A673 (cell line): ENCODE measurements at regions not wholly inside any gene's neighbourhood (a gene's known extent, or its start where the extent isn't known, plus 50 kb on each side); places are given as distances from the start of the nearest gene placed in this dataset.

Experiments
- BruUV-seq: library from RNA; stranded (reverse); fragments of 400-500 nt; replicated peaks from 2 replicates; lab custom pipeline; 2021; lab: Mats Ljungman, UMichigan
- CTCF ChIA-PET: fragments of 300-600 bp; sonication (Branson Sonifier 250); formaldehyde crosslinking; loops from one replicate; lab custom pipeline; 2022; ENCODE audit warnings: antibody characterized with exemption; lab: Charles Lee
- POLR2A ChIA-PET: fragments of 300-600 bp; sonication (Branson Sonifier 250); formaldehyde crosslinking; loops from one replicate; lab custom pipeline; 2022; ENCODE audit warnings: antibody characterized with exemption; ENCODE audit not compliant: low non-redundant PET; lab: Charles Lee
- DNase-seq: peaks from one replicate; pipeline ENCODE4 v3.0.0-alpha.2; 2015; ENCODE audit warnings: low spot score
- H3K27ac ChIP-seq: fragments of 200-600 bp; sonication (generic); 2 replicates; pipeline ENCODE4 v1.5.1; 2016; ENCODE audit warnings: mixed run types, low read depth, mild to moderate bottlenecking, mixed read lengths, antibody characterized with exemption, low read length; ENCODE audit not compliant: poor library complexity, severe bottlenecking
- H3K27me3 ChIP-seq: fragments of 200-600 bp; sonication (generic); replicated peaks from 2 replicates; pipeline ENCODE4 v1.6.1; 2017; ENCODE audit warnings: mixed run types, low read depth, mild to moderate bottlenecking, mixed read lengths, antibody characterized with exemption, low read length; ENCODE audit not compliant: insufficient read depth, poor library complexity
- H3K36me3 ChIP-seq: fragments of 200-600 bp; sonication (generic); 2 replicates; pipeline ENCODE4 v1.6.1; 2016; ENCODE audit warnings: mixed run types, mild to moderate bottlenecking, mixed read lengths, antibody characterized with exemption, low read length; ENCODE audit not compliant: insufficient read depth, poor library complexity, severe bottlenecking
- H3K4me1 ChIP-seq: fragments of 200-600 bp; sonication (generic); 2 replicates; pipeline ENCODE4 v1.6.1; 2017; ENCODE audit warnings: mixed run types, mild to moderate bottlenecking, mixed read lengths, antibody characterized with exemption, low read length; ENCODE audit not compliant: insufficient read depth, poor library complexity, severe bottlenecking
- H3K4me3 ChIP-seq: fragments of 200-600 bp; sonication (generic); 2 replicates; pipeline ENCODE4 v1.5.1; 2016; ENCODE audit warnings: low read depth, mixed run types, mild to moderate bottlenecking, mixed read lengths, low read length; ENCODE audit not compliant: poor library complexity, severe bottlenecking
- H3K9me3 ChIP-seq: fragments of 200-600 bp; sonication (generic); 2 replicates; pipeline ENCODE4 v1.6.1; 2016; ENCODE audit warnings: mixed run types, low read depth, mild to moderate bottlenecking, mixed read lengths, antibody characterized with exemption, low read length; ENCODE audit not compliant: poor library complexity, severe bottlenecking
- CTCF ChIP-seq: fragments of 300-800, 200-600 bp; sonication (generic); conservative IDR thresholded peaks from 2 replicates; pipeline ENCODE4 v1.5.1; 2017; ENCODE audit warnings: low read depth, mild to moderate bottlenecking, antibody characterized with exemption, low read length, moderate library complexity, mixed read lengths
- EZH2 ChIP-seq: fragments of 200-600 bp; sonication (generic); IDR thresholded peaks from 2 replicates; pipeline ENCODE4 v1.6.1; 2017; ENCODE audit warnings: borderline replicate concordance, low read depth, mild to moderate bottlenecking, mixed read lengths, antibody characterized with exemption, low read length; ENCODE audit not compliant: poor library complexity, severe bottlenecking
- intact Hi-C: fragments of 100-400 bp; cut with micrococcal nuclease; formaldehyde crosslinking; loops from one replicate; pipeline ENCODE4 v1.10.0; 2022; ENCODE audit not compliant: unreplicated experiment

DNA sequence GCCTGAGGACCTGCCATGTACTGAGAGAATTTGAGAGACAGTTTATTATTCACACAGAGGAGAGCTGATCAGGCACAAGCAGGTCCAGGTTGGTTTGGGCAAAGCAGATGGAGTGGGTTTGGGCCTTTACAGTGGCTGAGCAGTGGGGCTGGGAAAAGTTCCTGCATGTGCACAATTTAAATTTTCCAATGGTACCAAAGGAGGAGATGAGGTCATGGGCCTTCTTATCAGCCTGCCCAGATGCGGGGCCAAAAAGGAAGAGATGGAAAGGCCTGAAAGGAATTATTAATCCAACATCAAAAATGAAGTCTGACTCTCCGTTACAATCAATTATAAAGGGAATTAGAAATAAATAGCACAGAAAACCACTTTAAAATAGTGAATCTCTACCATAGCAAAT, 367.6 kb downstream of the TMEM135 start:
- H3K4me3 ChIP-seq = no peak overlapping the region
- POLR2A ChIA-PET = no interaction called here
- no peaks in the 10 kb centered on the region for H3K4me1 ChIP-seq
- TF ChIP-seq CTCF (no peak), EZH2 (no peak)
- CTCF ChIA-PET = no interaction called here
- no peak for DNase-seq
- H3K27me3 ChIP-seq = no peaks in the 10 kb centered on the region
- H3K9me3 ChIP-seq = no peaks in the 10 kb centered on the region
- intact Hi-C loops = no loop called here
- H3K36me3 ChIP-seq = no peaks in the 10 kb centered on the region
- no peak overlapping the region for H3K27ac ChIP-seq
- BruUV-seq = no TSS peak

DNA sequence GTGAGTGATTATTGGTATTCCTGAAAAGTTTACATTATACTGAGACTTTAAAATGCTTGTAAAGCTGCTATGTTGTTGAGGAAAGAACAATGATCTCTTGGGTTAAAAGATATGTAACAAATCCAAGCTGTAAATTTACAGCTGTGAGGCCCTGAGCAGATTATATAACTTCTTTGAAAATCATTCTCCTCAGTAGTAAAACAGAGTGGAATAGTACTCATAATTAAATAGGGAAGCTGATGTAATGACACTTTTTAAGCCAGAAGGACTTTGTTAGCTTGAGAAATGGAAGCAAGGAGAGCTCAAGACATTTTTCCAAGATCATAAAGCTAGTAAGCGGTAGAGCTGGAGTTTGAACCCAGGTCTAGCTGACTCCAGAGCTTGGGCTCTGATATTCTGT, 363.9 kb downstream of the TMEM135 start:
- intact Hi-C loops = no loop called here
- H3K4me3 ChIP-seq = no peak overlapping the region
- no peak for DNase-seq
- CTCF ChIA-PET = interaction anchor here (0.7 kb wide), 1 partner anchor 1150 kb away, joined by 3 read pairs; no protein-coding TSS in a partner anchor
- no peaks in the 10 kb centered on the region for H3K36me3 ChIP-seq
- no peaks in the 10 kb centered on the region for H3K9me3 ChIP-seq
- no TSS peak for BruUV-seq
- H3K4me1 ChIP-seq = no peaks in the 10 kb centered on the region
- POLR2A ChIA-PET = no interaction called here
- TF ChIP-seq EZH2 (no peak), CTCF (no peak)
- no peaks in the 10 kb centered on the region for H3K27me3 ChIP-seq
- no peak overlapping the region for H3K27ac ChIP-seq

DNA sequence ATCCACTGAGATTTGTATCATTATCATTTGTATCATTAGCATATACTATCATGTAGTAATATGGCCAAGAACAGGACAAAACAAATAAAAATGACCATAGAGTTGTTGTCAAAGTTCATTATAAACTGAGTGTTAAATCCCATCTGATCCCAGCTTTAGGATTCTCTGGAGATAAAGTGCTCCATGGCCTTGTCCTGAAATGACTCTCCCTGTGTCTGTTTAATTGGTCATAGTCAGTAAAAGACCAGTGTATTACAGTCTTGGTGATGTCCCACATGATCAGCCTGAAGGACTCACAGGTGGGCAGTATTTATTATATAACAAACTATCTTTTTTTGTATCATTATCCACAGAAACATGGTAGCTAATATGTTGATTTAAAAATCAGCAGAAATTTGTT, 361.6 kb downstream of the TMEM135 start:
- H3K9me3 ChIP-seq = no peaks in the 10 kb centered on the region
- TF ChIP-seq EZH2 (no peak), CTCF (no peak)
- no peaks in the 10 kb centered on the region for H3K4me1 ChIP-seq
- ChIA-PET CTCF (no interaction called here), POLR2A (no interaction called here)
- no TSS peak for BruUV-seq
- H3K27ac ChIP-seq = no peak overlapping the region
- H3K36me3 ChIP-seq = no peaks in the 10 kb centered on the region
- DNase-seq = no peak
- H3K4me3 ChIP-seq = no peak overlapping the region
- H3K27me3 ChIP-seq = no peaks in the 10 kb centered on the region
- intact Hi-C loops = no loop called here
